ENCODE measurements at regions not wholly inside any gene's neighbourhood (a gene's known extent, or its start where the extent isn't known, plus 50 kb on each side); places are given as distances from the start of the nearest gene placed in this dataset.

DNA sequence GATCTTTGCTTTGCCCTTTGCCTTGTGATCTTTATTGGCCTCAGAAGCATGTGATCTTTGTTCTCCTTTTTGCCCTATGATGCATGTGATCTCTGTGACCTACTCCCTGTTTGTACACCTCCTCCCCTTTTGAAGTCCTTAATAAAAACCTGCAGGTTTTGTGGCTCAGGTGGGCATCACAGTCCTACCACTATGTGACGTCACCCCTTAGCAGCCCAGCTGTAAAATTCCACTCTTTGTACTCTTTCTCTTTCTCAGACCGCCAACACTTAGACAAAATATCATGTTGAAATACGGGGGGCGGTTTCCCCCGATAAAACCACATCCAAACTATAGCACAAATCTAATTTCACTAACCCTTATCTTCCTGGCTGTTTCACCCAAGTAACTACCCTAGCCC lies 76.7 kb upstream of the RAPGEF4 start:
- no peak for DNase-seq (ENCODE audit: low read depth)

DNA sequence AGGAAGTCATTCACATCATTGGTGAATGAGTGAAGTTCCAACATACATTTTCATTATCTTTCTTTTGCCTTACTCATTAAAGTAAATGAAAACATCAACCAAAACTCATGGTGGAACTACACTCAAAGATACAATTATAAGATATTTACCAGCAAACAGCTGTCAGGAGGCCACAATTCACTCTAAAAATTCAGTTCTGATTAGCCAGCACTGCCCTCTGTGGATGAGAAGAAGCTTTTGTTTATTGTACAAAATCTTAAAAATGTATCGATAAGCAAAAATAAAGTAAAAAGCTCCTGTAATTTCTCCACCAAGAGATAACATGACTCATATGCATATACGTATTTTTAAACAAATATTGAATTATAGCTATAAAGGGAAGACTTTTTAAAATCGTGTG lies 73.5 kb upstream of the RAPGEF4 start:
- DNase-seq (ENCODE audit: low read depth), result no peak

DNA sequence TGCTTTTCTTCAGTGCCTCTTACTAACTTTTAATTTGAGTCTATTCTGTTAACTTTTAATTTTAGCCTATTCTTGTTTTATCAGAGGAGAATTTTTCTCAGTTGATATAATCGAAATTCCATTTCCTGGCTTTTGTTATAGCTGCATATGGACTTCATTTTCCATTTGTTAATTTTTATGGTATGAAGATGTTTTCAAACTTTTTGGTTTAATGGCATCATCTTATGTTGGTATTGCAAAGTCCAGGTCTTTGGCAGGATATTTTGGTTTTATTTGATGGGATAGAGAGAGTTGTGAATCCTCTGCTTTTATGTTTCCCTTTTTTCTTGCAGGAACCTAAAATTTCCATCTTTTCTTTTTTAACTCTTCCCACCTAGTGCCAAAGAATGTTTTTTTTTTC lies 70.9 kb upstream of the RAPGEF4 start:
- DNase-seq (ENCODE audit: low read depth), result no peak

DNA sequence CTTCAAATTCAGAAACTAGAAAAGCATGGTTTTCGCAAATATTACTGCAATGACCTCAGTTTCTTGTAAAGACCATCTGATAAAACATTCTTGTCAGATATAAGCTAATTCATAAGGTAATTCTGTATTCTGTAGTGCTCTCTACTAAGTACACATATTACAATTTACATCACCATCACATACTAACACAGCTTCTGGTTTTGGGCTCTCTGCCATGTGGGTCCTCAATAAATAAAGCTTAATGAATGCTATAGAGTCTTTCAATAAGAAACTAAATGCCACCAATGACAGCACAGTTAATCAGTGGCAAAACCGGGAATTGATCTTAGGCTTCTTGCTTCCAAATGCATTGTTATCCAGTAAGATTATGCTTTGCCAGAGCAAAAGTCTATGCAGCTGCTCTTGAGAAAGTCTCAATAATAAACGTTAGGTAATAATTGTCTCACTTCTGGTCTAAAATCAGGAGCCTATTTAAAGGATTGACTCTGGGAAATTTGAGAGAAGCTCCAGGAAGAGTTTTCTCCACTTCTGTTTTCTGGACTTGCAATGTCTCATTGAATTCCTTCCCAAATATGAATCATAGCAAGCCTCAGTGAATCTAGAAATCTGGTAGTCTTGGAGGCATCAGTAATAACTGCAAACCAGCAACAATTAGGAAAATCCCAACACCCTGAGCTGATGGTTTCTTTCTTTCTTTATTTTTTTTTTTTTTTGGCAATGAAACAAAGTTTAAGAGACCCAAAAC lies 67.9 kb upstream of the RAPGEF4 start:
- no peak for DNase-seq (ENCODE audit: low read depth)

DNA sequence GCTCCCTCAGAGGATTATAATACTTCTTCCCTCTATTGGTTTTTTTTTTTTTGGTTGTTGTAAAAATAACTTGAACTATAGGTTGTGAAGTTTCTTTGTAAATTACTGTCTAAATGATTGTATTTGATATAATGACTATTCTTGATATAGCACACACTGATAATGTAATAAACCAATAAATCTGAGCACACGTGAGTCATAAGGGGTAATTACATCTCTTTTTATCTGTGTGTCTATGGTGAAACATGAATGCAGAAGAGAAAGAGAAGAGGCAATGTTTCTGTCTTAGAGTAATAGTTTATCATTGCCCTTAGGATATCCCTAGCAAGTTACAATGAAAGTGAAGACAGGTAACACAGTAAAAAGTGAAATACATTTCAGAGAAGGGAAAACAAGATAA lies 64.1 kb upstream of the RAPGEF4 start:
- no peak for DNase-seq (ENCODE audit: low read depth)

DNA sequence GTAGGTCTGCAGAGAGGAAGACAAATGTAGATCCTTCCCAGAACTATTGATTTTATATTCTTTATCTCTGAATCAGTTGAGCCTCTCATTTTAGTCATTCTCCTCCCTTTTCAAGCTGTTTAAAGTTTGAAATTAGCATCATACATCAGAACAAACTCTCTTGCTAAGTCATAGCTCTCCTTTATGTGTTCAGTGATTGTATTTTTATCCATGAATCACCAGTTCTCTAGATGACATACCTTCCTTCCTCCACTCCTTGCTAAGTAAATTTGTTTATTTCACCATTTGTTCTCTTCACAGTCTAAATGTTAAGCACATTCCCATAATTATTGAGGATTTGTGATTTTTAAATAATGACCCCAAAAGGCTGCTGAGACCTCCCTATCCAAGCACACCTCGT lies 63.5 kb upstream of the RAPGEF4 start:
- no peak for DNase-seq (ENCODE audit: low read depth)

DNA sequence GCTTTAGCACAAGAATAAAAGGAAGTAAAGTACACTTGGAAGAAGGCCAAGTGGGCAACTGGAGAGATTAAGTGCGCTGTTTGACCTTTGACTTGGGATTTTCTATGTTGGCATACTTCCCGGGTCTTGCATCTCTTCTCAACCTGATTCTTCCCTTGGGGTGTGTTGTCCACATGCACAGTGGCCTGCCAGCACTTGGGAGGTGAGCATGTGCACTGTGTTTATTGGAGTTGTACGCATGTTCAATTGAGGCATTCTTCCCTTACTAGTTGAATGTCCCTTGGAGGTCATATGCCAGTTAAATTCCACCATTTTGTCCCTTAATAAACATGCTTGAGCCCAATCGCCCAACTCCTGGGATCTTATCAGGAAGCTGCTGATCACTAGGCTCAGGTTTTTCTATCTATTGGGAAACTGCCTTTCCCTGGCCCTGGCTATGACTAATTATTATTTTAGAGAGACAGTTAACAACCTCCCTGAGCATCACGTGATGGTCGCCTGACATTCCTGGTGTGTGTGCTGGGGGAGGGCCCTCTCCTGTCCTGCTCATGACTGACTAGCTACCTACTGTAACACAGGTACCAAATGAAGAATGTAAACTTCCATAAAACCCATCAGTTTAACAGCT lies 62.5 kb upstream of the RAPGEF4 start:
- DNase-seq (ENCODE audit: low read depth), result peak; percentile 61

DNA sequence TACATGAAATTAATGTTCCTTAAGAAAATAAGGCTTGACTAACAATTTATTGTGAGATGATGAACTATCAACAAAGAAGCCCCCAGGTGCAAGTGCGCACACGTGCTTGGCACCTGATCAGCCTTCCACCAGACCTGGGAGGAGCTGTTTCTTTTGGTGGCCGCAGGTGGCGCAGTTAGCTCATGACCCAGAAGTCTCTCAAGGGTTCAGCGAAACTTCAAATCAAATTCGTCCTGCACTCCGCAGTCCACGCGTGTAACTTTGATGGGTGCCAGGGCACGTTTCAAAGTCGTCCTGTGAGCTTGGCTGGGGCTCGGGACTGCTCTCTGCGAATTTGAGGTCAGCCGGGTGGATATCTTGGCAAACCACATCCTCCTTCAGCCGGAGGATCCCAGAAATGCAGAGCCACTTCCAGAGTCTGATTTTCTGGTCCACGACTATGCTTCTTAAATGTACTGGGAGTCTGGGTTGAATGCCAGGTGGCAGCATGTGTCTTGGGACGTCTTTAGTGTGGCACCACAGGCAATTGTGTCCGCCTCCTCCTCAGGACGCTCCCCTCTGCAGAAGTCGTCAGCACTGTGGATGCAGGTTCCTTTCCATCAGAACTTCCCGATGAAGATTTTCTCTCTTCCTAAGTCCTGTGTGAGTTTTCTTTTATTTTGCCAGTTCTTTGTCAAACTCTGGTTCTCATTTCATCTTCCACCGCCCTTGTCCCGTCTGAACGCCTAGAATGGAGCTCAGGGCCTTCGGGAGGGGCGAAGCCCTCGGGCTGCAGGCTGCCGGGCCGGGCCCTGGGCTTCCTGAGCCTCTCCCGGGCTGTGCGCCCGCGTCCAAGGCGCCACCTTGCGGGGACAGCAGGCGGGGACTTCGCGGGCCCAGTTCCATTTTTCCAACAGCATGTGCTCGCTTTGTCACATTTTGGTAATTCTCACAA lies 61.3 kb upstream of the RAPGEF4 start:
- no peak for DNase-seq (ENCODE audit: low read depth)

DNA sequence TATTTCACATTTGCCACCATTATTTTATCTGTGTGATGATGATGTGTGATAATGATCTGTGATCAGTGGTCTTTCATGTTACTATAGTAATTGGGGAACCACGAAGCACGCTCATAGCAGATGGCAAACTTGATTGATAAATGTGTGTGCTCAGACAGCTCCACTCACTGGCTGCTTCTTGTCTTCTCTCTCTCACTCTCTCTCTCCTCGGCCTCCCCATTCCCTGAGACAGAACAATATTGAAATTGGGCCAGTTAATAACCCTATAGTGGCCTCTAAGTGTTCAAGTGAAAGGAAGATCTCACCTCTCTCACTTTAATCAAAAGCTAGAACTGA lies 60.7 kb upstream of the RAPGEF4 start:
- DNase-seq (ENCODE audit: low read depth), result no peak

DNA sequence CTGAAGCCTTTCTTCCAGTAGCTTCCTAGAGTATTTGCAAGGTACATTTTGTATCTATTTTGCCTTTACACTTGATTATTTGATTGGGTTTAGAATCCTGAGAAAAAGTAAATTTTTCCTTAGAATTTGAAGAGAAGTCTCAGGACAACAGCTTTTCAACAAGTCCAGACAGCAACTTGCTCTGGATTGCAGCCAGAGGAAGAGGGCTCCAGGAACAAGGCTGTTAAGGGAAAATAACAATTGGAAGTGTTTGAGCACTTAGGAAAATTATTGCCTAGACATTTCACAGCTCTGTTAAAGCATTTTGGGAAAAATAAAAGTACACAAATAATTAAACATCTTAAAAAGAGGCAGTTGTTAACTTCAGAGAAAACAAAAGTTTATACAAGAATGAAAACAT lies 58.3 kb upstream of the RAPGEF4 start:
- no peak for DNase-seq (ENCODE audit: low read depth)

DNA sequence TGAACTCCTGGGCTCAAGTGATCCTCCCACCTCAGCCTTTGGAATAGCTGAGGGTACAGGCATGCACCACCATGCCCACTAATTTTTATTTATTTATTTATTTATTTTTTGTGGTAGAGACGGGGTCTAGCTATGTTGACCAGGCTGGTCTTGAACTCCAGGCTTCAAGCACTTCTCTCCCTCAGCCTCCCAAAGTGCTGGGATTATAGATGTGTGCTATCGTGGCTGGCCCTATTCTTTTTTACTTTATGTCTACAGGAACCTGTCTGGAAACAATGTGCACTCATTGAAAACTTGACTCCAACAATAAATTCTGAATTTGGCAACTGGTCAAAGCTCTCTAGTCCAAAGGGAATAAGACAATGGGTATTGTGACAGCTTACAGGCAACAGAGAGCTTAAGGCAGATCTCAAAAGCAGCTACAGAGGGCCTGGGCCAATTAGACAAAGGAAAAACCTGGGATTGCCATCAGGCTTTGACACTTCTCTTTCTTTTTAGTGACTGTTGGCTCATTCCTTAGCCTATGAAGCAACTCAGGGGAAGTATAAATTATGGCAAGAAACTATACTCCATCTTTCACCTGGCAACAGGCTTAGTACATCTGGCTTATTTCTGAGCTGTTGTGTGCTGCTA lies 55.1 kb upstream of the RAPGEF4 start:
- DNase-seq (ENCODE audit: low read depth), result peak; percentile 21

DNA sequence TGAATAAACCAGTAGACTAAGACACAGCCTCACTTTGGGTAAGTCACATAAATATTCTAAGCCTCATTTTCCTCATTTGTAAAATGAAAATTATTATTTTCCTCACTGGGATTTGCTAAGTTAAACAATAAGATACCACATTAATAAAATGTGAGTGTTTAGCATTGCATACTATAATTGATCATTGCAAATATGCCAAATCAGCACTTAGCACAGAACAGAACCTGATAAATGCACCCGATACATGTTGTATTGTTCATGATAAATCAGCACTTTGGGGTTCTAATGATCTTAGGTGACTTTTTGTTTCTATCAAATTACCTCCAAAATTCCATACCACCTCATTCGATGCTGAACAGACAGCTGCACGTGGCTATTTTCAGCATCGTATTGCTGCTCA lies 50.2 kb upstream of the RAPGEF4 start:
- DNase-seq (ENCODE audit: low read depth), result no peak

All from amniotic epithelial cell (primary cell).